HL-60 (cell line): ENCODE measurements at regions not wholly inside any gene's neighbourhood (a gene's known extent, or its start where the extent isn't known, plus 50 kb on each side); places are given as distances from the start of the nearest gene placed in this dataset.

Experiments
- GABPA ChIP-seq: IDR thresholded peaks from 2 replicates; pipeline ENCODE4 v1.6.1; 2012; ENCODE audit warnings: low read depth
- POLR2AphosphoS5 ChIP-seq: IDR thresholded peaks from 2 replicates; pipeline ENCODE4 v1.6.1; 2012; ENCODE audit warnings: low read depth
- TF ChIP-seq, protein P1 (sequence below): IDR thresholded peaks from one replicate; pipeline ENCODE4 v1.5.1; 2011; ENCODE audit warnings: low read length, control low read depth, inconsistent platforms; ENCODE audit not compliant: insufficient read depth

DNA sequence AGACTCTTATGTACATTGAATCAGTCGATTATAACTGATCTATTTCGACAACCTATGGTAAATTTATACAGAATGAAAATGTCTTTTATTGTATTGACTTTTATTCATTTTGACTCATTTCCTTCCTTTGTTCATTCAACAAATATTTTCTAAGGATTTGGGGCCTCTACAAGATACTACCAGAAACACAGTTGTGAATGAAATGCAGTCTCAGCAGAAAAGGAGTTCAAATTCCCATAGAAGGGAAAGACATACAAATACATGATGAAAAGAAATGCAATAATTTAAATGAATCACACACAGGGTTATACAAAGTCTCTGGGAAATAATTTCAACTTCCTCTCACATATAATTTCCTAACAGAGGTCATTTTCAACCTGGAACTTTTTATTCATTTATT, 134.0 kb upstream of the SEMA3A start:
- TF ChIP-seq, protein P1, sequence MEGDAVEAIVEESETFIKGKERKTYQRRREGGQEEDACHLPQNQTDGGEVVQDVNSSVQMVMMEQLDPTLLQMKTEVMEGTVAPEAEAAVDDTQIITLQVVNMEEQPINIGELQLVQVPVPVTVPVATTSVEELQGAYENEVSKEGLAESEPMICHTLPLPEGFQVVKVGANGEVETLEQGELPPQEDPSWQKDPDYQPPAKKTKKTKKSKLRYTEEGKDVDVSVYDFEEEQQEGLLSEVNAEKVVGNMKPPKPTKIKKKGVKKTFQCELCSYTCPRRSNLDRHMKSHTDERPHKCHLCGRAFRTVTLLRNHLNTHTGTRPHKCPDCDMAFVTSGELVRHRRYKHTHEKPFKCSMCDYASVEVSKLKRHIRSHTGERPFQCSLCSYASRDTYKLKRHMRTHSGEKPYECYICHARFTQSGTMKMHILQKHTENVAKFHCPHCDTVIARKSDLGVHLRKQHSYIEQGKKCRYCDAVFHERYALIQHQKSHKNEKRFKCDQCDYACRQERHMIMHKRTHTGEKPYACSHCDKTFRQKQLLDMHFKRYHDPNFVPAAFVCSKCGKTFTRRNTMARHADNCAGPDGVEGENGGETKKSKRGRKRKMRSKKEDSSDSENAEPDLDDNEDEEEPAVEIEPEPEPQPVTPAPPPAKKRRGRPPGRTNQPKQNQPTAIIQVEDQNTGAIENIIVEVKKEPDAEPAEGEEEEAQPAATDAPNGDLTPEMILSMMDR, result no peak
- TF ChIP-seq GABPA (no peak), POLR2AphosphoS5 (no peak)
